Fibroblast of lung (primary cell): ENCODE measurements at regions not wholly inside any gene's neighbourhood (a gene's known extent, or its start where the extent isn't known, plus 50 kb on each side); places are given as distances from the start of the nearest gene placed in this dataset.

Source experiments
- DNase-seq, 2 donors: peaks; one replicate each; pipeline versions ENCODE4 v3.0.0 to v3.0.0-alpha.2; 2010; ENCODE audit warnings: low read depth in 2 of 2
- H2AFZ ChIP-seq: 2 replicates; pipeline ENCODE4 v1.5.1; 2012; ENCODE audit warnings: low read length, control low read depth, inconsistent platforms
- H3K27ac ChIP-seq: 2 replicates; pipeline ENCODE4 v1.5.1; 2011; ENCODE audit warnings: low read length, control low read depth; ENCODE audit not compliant: insufficient read depth
- H3K27me3 ChIP-seq: 2 replicates; pipeline ENCODE4 v1.5.1; 2011; ENCODE audit warnings: mild to moderate bottlenecking, low read length; ENCODE audit not compliant: control insufficient read depth, insufficient read depth
- H3K36me3 ChIP-seq: 2 replicates; pipeline ENCODE4 v1.5.1; 2011; ENCODE audit warnings: low read length; ENCODE audit not compliant: control insufficient read depth, insufficient read depth
- H3K4me1 ChIP-seq: 2 replicates; pipeline ENCODE4 v1.5.1; 2011; ENCODE audit warnings: low read length; ENCODE audit not compliant: control insufficient read depth, insufficient read depth; ENCODE audit errors: extremely low read depth
- H3K4me2 ChIP-seq: 2 replicates; pipeline ENCODE4 v1.5.1; 2011; ENCODE audit warnings: low read length, control low read depth; ENCODE audit not compliant: insufficient read depth; ENCODE audit errors: extremely low read depth
- H3K4me3 ChIP-seq, 4 experiments: fragments of 200-600 bp in 1 of 4; sonication (generic) in 1 of 4; replicated peaks in 1 of 4; 2 replicates each; pipeline ENCODE4 v1.5.1; 2011 to 2016; ENCODE audit warnings: low read length in 4 of 4, low read depth in 3 of 4, mild to moderate bottlenecking in 3 of 4, control low read depth in 2 of 4, inconsistent platforms in 1 of 4, mixed read lengths in 1 of 4; ENCODE audit not compliant: insufficient read depth in 1 of 4; ENCODE audit errors: control extremely low read depth in 1 of 4
- H3K79me2 ChIP-seq: 2 replicates; pipeline ENCODE4 v1.5.1; 2012; ENCODE audit warnings: mild to moderate bottlenecking, low read length, inconsistent platforms; ENCODE audit not compliant: control insufficient read depth, insufficient read depth
- H3K9ac ChIP-seq: 2 replicates; pipeline ENCODE4 v1.5.1; 2011; ENCODE audit warnings: mild to moderate bottlenecking, low read length, control low read depth; ENCODE audit not compliant: insufficient read depth
- H3K9me3 ChIP-seq: 2 replicates; pipeline ENCODE4 v1.5.1; 2012; ENCODE audit warnings: low read depth, low read length; ENCODE audit not compliant: control insufficient read depth, insufficient read depth
- H4K20me1 ChIP-seq: 2 replicates; pipeline ENCODE4 v1.5.1; 2011; ENCODE audit warnings: low read length; ENCODE audit not compliant: control insufficient read depth, insufficient read depth; ENCODE audit errors: extremely low read depth
- EZH2 ChIP-seq: IDR thresholded peaks from 2 replicates; pipeline ENCODE4 v1.5.1; 2012; ENCODE audit warnings: low read length, control low read depth, mild to moderate bottlenecking; ENCODE audit errors: missing control alignments
- TF ChIP-seq, protein P1 (sequence below), 2 donors: IDR thresholded peaks in 1 of 2; conservative IDR thresholded peaks in 1 of 2; 1 replicate in 1 of 2; 2 replicates in 1 of 2; pipeline ENCODE4 v1.5.1; 2011 to 2012; ENCODE audit warnings: low read length in 2 of 2, control low read depth in 1 of 2, inconsistent platforms in 1 of 2, low read depth in 1 of 2, mild to moderate bottlenecking in 1 of 2

DNA sequence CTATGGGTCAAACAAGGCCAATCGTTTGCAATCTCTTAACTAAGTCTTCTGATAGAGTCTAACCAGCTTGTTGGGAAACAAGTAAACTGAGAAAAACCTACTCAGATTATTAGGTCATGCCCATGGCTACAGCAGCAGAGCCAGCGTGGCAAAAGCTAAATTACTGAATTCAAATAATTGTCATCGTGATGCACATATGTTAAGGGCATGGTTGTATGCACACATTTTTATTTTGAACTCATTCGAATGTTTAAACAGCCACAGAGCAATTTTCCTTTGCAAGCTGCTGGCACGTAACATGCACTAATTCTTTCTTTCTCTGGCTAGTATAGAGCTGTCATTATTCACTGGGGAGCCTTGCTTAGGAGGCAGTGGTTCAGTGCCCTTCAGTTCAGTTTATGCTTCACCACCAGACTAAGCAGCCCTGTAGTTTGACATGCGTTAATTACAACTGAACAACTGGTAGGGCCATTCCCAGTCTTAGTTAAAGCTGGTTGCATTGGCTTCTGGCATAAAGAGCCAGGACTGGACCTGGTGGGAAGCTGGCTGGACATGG, 396.4 kb downstream of the METTL15 start:
- no peaks in the 10 kb centered on the region for H3K36me3 ChIP-seq
- H3K27me3 ChIP-seq, result no peaks in the 10 kb centered on the region
- H3K4me3 ChIP-seq, result no peak overlapping the region
- no peaks in the 10 kb centered on the region for H3K4me1 ChIP-seq
- TF ChIP-seq, protein P1, sequence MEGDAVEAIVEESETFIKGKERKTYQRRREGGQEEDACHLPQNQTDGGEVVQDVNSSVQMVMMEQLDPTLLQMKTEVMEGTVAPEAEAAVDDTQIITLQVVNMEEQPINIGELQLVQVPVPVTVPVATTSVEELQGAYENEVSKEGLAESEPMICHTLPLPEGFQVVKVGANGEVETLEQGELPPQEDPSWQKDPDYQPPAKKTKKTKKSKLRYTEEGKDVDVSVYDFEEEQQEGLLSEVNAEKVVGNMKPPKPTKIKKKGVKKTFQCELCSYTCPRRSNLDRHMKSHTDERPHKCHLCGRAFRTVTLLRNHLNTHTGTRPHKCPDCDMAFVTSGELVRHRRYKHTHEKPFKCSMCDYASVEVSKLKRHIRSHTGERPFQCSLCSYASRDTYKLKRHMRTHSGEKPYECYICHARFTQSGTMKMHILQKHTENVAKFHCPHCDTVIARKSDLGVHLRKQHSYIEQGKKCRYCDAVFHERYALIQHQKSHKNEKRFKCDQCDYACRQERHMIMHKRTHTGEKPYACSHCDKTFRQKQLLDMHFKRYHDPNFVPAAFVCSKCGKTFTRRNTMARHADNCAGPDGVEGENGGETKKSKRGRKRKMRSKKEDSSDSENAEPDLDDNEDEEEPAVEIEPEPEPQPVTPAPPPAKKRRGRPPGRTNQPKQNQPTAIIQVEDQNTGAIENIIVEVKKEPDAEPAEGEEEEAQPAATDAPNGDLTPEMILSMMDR (conservative IDR thresholded peaks at IDR 0.05 in 1 of 2, IDR thresholded peaks at IDR 0.05 in 1 of 2; ENCODE audit: low read depth in 1 of 2, low read length in 2 of 2), result no peak
- TF ChIP-seq EZH2, result no peak
- no peak overlapping the region for H3K4me2 ChIP-seq
- no peaks in the 10 kb centered on the region for H4K20me1 ChIP-seq
- no peak overlapping the region for H2AFZ ChIP-seq
- H3K79me2 ChIP-seq, result no peaks in the 10 kb centered on the region
- no peak overlapping the region for H3K27ac ChIP-seq
- H3K9ac ChIP-seq, result no peak overlapping the region
- no peak for DNase-seq
- no peaks in the 10 kb centered on the region for H3K9me3 ChIP-seq

DNA sequence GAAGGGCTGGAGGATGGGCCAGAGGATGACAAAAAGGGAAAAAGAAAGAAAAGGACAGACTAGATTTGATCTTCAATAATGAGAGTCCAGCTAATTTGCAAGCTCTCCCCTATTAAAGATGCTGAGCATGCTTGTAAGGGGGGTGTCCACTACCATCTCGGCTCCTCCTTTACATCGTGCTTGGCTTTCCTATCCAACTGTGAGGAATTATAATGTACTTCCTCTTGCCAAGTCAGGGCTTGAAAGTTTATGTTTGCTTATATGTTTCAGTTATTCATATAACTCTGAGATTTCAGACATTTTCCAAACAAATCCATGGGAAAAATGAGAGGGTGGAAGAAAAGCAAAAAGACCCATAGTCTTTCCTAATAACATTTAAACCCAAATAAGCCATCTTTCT, 387.1 kb downstream of the METTL15 start:
- Histone ChIP-seq H3K9me3 (no peaks in the 10 kb centered on the region), H3K27ac (no peak overlapping the region), H3K9ac (no peak overlapping the region), H3K36me3 (no peaks in the 10 kb centered on the region), H3K27me3 (no peaks in the 10 kb centered on the region), H3K4me2 (no peak overlapping the region), H4K20me1 (no peaks in the 10 kb centered on the region), H2AFZ (no peak overlapping the region), H3K79me2 (no peaks in the 10 kb centered on the region), H3K4me3 (no peak overlapping the region), H3K4me1 (no peaks in the 10 kb centered on the region)
- DNase-seq, result no peak
- TF ChIP-seq, protein P1 (conservative IDR thresholded peaks at IDR 0.05 in 1 of 2, IDR thresholded peaks at IDR 0.05 in 1 of 2; ENCODE audit: low read depth in 1 of 2, low read length in 2 of 2), result no peak
- no peak for TF ChIP-seq EZH2

DNA sequence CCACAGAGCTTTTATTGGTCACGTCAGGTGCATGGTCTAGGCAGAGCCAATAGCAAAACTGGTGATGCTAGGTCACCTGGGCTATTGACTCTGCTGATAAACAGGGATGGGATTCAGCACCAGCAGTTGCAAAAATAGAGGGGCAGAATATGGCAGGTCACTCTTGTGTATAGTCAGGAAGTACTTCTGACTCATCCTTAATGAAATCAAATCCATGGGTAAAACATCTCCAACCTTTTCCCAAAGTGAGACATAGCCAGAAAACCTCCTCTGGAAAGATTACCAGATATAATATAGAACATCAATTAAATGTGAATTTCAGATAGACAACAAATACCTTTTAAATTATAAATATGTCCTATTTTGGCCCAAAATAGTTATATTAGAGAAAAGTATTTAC, 383.2 kb downstream of the METTL15 start:
- Histone ChIP-seq H4K20me1 (no peaks in the 10 kb centered on the region), H3K36me3 (no peaks in the 10 kb centered on the region), H3K4me3 (no peak overlapping the region), H3K79me2 (no peaks in the 10 kb centered on the region), H3K9me3 (no peaks in the 10 kb centered on the region), H3K27ac (no peak overlapping the region), H3K4me2 (no peak overlapping the region), H3K27me3 (no peaks in the 10 kb centered on the region), H3K4me1 (no peaks in the 10 kb centered on the region), H2AFZ (no peak overlapping the region), H3K9ac (no peak overlapping the region)
- peak in 1 of 2 donors; percentile 9 for DNase-seq
- no peak for TF ChIP-seq EZH2
